GM19351 (cell line): ENCODE measurements at regions not wholly inside any gene's neighbourhood (a gene's known extent, or its start where the extent isn't known, plus 50 kb on each side); places are given as distances from the start of the nearest gene placed in this dataset.
"Not testable (repeated sequence)": the region's sequence is repeated elsewhere in the genome, so short reads cannot be mapped to it uniquely, and the experiment has no call there.

Experiments used
- ATAC-seq: cut with Tn5 transposase; IDR thresholded peaks from one replicate; pipeline ENCODE4 v1.9.1; 2021; ENCODE audit warnings: mild to moderate bottlenecking, moderate library complexity; ENCODE audit not compliant: unreplicated experiment

- ATAC-seq: no peak
Observed at GRCh38 chr13:61672756-61673155, 257.1 kb upstream of the PCDH20 start.

DNA sequence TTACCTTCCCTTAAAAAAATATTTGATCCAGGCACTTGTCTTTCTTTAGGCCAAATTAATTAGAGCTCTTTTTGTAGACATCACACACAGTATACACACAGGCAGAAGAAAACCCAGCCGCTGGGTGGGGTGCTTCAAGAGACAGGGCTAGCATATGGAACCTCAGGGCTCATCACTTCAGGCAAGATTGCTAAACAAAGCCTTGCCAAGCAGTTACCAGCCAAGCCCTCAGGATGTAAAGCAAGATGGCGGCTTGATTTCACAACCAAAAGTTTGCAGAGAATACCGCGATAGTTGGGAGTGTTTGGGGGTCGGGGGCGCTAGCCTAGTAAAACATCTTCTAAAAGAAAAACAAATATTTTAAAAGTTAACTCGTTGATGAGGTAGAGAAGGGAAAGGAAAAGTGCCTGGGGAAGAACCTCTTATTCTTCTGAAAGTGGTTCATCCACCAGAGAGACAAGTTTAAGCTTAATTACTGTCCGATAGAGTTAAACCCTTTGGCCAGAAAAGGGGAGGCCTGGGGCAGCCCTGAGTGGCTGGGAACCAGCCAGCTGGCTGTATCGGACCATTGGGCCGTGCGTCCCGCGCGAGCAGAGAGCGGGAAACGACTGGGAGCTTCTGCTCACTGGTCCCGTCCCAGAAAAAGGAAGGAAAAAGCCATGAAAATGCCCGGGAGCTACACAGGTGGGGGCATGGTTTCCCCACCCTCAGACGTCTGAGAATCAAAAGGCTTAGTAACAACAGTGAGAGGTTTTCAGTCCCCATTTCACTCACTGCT, 254.9 kb upstream of the PCDH20 start:
- ATAC-seq: no peak

GRCh38 chr13:61664801-61665705, 249.4 kb upstream of the PCDH20 start:
- no peak for ATAC-seq

DNA sequence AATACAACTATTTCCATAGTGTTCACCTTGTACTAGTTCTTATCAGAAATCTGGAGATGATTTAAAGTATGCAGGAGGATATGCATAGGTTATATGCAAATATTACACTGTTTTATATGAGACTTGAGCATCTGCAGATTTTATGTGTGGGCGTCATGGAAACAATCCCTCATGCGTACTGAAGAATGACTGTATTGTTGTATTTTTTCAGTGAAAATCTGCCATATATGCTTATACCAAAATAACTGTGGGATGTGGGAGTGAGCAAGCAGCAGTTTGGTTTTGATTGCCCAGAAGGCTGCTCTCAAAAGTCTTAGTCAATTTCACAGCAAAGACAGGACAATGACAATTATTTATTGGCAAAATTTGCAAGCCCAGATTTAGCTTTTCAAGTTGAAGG, 238.8 kb upstream of the PCDH20 start:
- ATAC-seq: no peak

DNA sequence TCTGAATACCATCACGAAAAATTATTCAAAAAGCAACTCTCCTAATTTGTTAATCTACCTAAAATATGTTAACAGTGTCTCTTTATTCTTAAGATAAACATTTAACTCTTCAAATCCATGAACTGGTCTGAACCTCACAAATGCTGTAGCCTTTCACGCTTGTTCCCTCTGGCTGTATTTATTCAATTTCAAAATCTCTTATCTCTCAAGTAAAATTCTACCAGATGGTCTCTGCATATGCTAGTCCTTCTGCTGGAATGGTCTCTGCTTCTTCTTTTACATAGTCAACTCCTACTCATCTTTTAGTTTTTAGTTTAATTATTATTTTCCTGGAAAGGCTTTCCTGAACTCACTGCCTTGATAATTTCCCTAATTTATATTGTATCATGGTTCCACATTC, 232.9 kb upstream of the PCDH20 start:
- ATAC-seq: no peak

DNA sequence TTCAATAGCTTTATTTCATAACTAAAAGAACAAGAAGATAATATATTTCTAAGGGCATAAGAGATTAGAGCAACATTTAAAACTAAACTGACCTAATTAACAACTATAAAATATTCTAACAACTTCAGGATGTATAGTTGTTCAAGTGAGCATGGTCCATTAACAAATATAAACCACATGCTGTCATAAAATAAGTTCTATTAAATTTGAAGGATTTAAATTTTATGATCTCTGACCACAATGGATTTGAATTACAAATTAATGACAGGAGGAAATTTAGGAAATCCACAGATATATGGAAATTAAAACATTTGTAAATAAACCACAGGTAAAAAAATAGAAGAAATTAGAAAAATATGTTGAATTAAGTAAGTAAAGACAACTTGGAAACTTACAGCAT, 196.5 kb upstream of the PCDH20 start:
- no peak for ATAC-seq

GRCh38 chr13:61608138-61608537, 192.5 kb upstream of the PCDH20 start:
- no peak for ATAC-seq

- no peak for ATAC-seq
Observed at GRCh38 chr13:61600360-61601033, 184.8 kb upstream of the PCDH20 start.

DNA sequence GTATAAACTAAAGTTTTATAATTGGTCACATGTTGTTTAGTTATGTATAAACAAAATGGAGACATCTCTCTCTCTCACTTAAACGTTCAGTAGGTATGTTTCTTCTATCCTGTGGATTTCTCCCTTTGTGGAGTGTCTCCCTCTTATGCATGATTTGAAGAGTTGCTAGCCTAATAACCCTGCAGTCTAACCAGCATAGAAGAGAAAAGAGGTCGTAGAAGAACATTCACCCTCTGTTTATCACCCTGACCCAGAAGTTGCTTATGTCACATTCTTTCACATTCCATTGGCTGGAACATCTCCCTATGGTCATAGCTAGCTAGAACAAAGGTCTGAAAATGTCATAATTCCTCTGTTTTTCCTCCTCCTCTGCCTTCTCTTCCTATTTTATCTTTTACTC, 176.8 kb upstream of the PCDH20 start:
- ATAC-seq: no peak

GRCh38 chr13:61575973-61576372, 160.3 kb upstream of the PCDH20 start:
- ATAC-seq: no peak

GRCh38 chr13:61563645-61564044, 148.0 kb upstream of the PCDH20 start:
- ATAC-seq: no peak

GRCh38 chr13:61546911-61547310, 131.3 kb upstream of the PCDH20 start:
- ATAC-seq: no peak

DNA sequence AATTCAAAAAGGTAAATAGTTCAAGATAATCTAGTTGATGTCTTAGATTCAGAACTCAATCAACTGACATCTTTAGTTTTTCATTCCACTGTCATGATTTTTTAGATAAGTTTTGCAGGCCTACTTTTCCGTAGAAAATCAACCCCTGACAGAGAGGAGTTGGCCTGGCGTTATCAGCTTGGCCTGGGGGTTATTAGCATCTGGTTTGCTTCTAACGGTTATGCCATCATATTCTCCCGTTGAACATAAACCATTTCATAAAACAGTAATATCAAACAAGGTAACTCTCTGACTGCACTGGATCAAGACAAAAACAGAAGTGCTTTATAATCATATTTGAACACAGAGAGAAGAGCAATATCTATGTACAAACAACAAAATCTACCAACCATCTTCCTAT, 130.8 kb upstream of the PCDH20 start:
- ATAC-seq: no peak

DNA sequence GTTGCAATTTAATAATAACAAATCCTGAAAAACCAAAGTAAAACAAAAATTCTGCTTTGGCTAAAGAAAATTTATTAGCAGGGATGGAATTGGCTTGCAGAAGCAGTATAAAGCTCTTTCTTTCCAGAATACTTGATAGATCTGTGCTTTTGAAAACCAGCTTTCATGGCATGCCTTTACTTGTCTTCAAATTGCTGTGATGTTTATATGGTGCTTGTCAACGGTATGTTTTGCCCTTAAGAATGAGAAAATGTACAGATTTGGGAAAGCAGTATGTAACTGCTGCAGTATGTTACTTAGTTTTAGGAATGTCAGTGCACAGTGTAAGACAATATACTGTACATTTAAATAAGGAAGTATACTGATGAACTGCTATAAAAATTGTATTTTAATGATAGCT, 120.8 kb upstream of the PCDH20 start:
- no peak for ATAC-seq

GRCh38 chr13:61531383-61532065, 115.9 kb upstream of the PCDH20 start:
- ATAC-seq: no peak

- not testable (repeated sequence) for ATAC-seq
Observed at GRCh38 chr13:61519214-61519613, 103.6 kb upstream of the PCDH20 start.

- no peak for ATAC-seq
Observed at GRCh38 chr13:61508936-61509335, 93.3 kb upstream of the PCDH20 start.

GRCh38 chr13:61500176-61500575, 84.5 kb upstream of the PCDH20 start:
- no peak for ATAC-seq

DNA sequence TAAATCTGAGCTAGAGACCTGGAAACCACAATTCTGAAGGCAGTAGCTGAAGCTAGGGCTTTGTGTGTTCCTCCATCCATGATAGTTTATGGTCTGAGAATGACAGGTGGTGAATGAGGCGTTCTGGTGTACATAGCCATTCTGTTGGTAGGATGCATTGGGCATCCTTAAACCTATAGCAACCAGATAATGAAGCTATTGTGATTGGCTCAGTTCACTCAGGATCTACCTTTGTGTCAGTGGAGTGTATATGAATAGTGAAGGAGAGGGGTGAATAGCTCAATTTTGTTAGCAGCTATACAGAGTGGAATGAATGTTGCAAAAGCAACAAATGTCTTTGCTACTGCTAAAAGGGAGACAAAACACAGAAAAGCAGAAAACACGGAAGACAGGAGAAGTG, 80.0 kb upstream of the PCDH20 start:
- no peak for ATAC-seq

DNA sequence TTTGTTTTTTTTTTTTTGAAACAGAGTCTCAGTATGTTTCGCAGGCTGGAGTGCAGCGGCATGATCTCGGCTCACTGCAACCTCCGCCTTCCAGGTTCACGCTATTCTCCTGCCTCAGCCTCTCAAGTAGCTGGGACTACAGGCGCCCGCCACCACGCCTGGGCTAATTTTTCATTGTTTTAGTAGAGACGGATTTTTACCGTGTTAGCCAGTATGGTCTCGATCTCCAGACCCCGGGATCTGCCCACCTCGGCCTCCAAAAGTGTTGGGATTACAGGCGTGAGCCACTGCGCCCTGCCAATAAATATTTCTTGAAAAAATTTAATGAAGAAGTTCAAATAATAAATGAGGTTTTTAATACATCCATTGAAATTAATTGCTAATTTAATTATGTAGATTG, 77.9 kb upstream of the PCDH20 start:
- not testable (repeated sequence) for ATAC-seq

- no peak for ATAC-seq
Observed at GRCh38 chr13:61486496-61486895, 70.8 kb upstream of the PCDH20 start.
